HEK293 (cell line): ENCODE measurements at regions not wholly inside any gene's neighbourhood (a gene's known extent, or its start where the extent isn't known, plus 50 kb on each side); places are given as distances from the start of the nearest gene placed in this dataset.

ENCODE experiments used
- CTCF ChIA-PET: fragments of 350-600 bp; formaldehyde crosslinking; extraction: SDS; loops from one replicate; lab custom pipeline; 2021; ENCODE audit warnings: antibody characterized with exemption; lab: Yijun Ruan, JAX
- POLR2A ChIA-PET: fragments of 300-600 bp; formaldehyde crosslinking; extraction: SDS; loops from one replicate; lab custom pipeline; 2020; ENCODE audit warnings: antibody characterized with exemption, inconsistent platforms; lab: Yijun Ruan, JAX
- H3K27ac ChIP-seq: fragments of 200-500 bp; sonication (Bioruptor generic); 2 replicates; pipeline ENCODE4 v1.5.1; 2014; ENCODE audit warnings: low read depth, low read length, control low read depth, inconsistent platforms; ENCODE audit errors: extremely low read depth
- H3K36me3 ChIP-seq, 2 experiments: fragments of 200-500 bp in 1 of 2; sonication (Bioruptor generic) in 1 of 2; 1 replicate in 1 of 2; 2 replicates in 1 of 2; pipeline ENCODE4 v1.5.1; 2014 to 2017; ENCODE audit warnings: inconsistent platforms in 2 of 2, low read length in 2 of 2; ENCODE audit not compliant: control insufficient read depth in 2 of 2, insufficient read depth in 1 of 2
- H3K4me1 ChIP-seq: fragments of 200-500 bp; sonication (Bioruptor generic); 2 replicates; pipeline ENCODE4 v1.5.1; 2014; ENCODE audit warnings: mild to moderate bottlenecking, low read length, inconsistent platforms; ENCODE audit not compliant: control insufficient read depth, insufficient read depth
- H3K4me3 ChIP-seq: 2 replicates; pipeline ENCODE4 v1.5.1; 2011; ENCODE audit warnings: low read depth, mild to moderate bottlenecking, control low read depth, low read length, moderate library complexity
- H3K9me3 ChIP-seq: fragments of 200-500 bp; sonication (Bioruptor generic); 2 replicates; pipeline ENCODE4 v1.5.1; 2014; ENCODE audit warnings: low read depth, low read length, inconsistent platforms; ENCODE audit not compliant: control insufficient read depth, insufficient read depth
- BCL11B ChIP-seq: fragments of 450-650 bp; formaldehyde crosslinking; IDR thresholded peaks from 2 replicates; pipeline ENCODE4 v1.5.1; 2016; ENCODE audit warnings: low read depth, missing biosample characterization, missing genetic modification characterization
- EGR2 ChIP-seq: fragments of 450-650 bp; formaldehyde crosslinking; IDR thresholded peaks from 2 replicates; pipeline ENCODE4 v1.5.1; 2016; ENCODE audit warnings: low read depth, missing biosample characterization, missing genetic modification characterization
- HIC1 ChIP-seq: fragments of 450-650 bp; formaldehyde crosslinking; IDR thresholded peaks from 2 replicates; pipeline ENCODE4 v1.5.1; 2016; ENCODE audit warnings: missing biosample characterization, missing genetic modification characterization
- HOXD13 ChIP-seq: sonication (generic); formaldehyde crosslinking; IDR thresholded peaks from 2 replicates; pipeline ENCODE4 v1.8.0; 2022; ENCODE audit warnings: missing genetic modification reagents, borderline replicate concordance
- MEIS1 ChIP-seq: sonication (generic); formaldehyde crosslinking; IDR thresholded peaks from 2 replicates; pipeline ENCODE4 v1.8.1; 2022; ENCODE audit warnings: missing genetic modification reagents, mild to moderate bottlenecking, borderline replicate concordance
- ZFP69B ChIP-seq: fragments of 450-650 bp; formaldehyde crosslinking; IDR thresholded peaks from 2 replicates; pipeline ENCODE4 v1.5.1; 2016; ENCODE audit warnings: missing biosample characterization, missing genetic modification characterization
- ZNF112 ChIP-seq: fragments of 450-650 bp; formaldehyde crosslinking; IDR thresholded peaks from 2 replicates; pipeline ENCODE4 v1.5.0; 2017; ENCODE audit warnings: missing biosample characterization, missing genetic modification characterization
- ZNF114 ChIP-seq: fragments of 450-650 bp; formaldehyde crosslinking; IDR thresholded peaks from 2 replicates; pipeline ENCODE4 v1.5.0; 2017; ENCODE audit warnings: missing biosample characterization, missing genetic modification characterization
- ZNF157 ChIP-seq: fragments of 450-650 bp; formaldehyde crosslinking; IDR thresholded peaks from 2 replicates; pipeline ENCODE4 v1.5.1; 2016; ENCODE audit warnings: missing biosample characterization, missing genetic modification characterization
- ZNF223 ChIP-seq: fragments of 450-650 bp; formaldehyde crosslinking; IDR thresholded peaks from 2 replicates; pipeline ENCODE4 v1.5.1; 2016; ENCODE audit warnings: missing biosample characterization, missing genetic modification characterization
- ZNF26 ChIP-seq: fragments of 450-650 bp; formaldehyde crosslinking; IDR thresholded peaks from 2 replicates; pipeline ENCODE4 v1.5.1; 2016; ENCODE audit warnings: missing biosample characterization, missing genetic modification characterization
- ZNF274 ChIP-seq, 2 experiments: fragments of 200-500 bp in 1 of 2; fragments of 450-650 bp in 1 of 2; sonication (Bioruptor generic) in 1 of 2; formaldehyde crosslinking in 1 of 2; IDR thresholded peaks; 2 replicates each; pipeline versions ENCODE4 v1.5.1 to v1.6.1; 2014 to 2016; ENCODE audit warnings: borderline replicate concordance in 1 of 2, inconsistent platforms in 1 of 2, low read length in 1 of 2, missing biosample characterization in 1 of 2, missing genetic modification characterization in 1 of 2
- ZNF280D ChIP-seq: fragments of 450-650 bp; formaldehyde crosslinking; IDR thresholded peaks from 2 replicates; pipeline ENCODE4 v1.5.1; 2016; ENCODE audit warnings: missing biosample characterization, missing genetic modification characterization
- ZNF324 ChIP-seq: fragments of 450-650 bp; formaldehyde crosslinking; IDR thresholded peaks from 2 replicates; pipeline ENCODE4 v1.5.1; 2016; ENCODE audit warnings: missing biosample characterization, missing genetic modification characterization
- ZNF341 ChIP-seq: fragments of 450-650 bp; formaldehyde crosslinking; IDR thresholded peaks from 2 replicates; pipeline ENCODE4; 2016; ENCODE audit warnings: low read depth, missing biosample characterization, missing genetic modification characterization
- ZNF510 ChIP-seq: fragments of 450-650 bp; formaldehyde crosslinking; IDR thresholded peaks from 2 replicates; pipeline ENCODE4 v1.5.1; 2018; ENCODE audit warnings: mild to moderate bottlenecking, missing genetic modification characterization, missing biosample characterization; ENCODE audit not compliant: insufficient replicate concordance
- ZNF514 ChIP-seq: fragments of 450-650 bp; formaldehyde crosslinking; IDR thresholded peaks from 2 replicates; pipeline ENCODE4 v1.5.1; 2016; ENCODE audit warnings: missing biosample characterization, missing genetic modification characterization
- ZNF600 ChIP-seq: fragments of 450-650 bp; formaldehyde crosslinking; IDR thresholded peaks from 2 replicates; pipeline ENCODE4 v1.5.1; 2016; ENCODE audit warnings: missing biosample characterization, missing genetic modification characterization
- ZNF624 ChIP-seq: fragments of 450-650 bp; formaldehyde crosslinking; IDR thresholded peaks from 2 replicates; pipeline ENCODE4 v1.5.1; 2017; ENCODE audit warnings: missing biosample characterization, missing genetic modification characterization
- ZNF660 ChIP-seq: fragments of 450-650 bp; IDR thresholded peaks from 2 replicates; pipeline ENCODE4 v1.5.1; 2018; ENCODE audit warnings: missing biosample characterization, mild to moderate bottlenecking, missing genetic modification characterization
- ZNF704 ChIP-seq: fragments of 450-650 bp; formaldehyde crosslinking; IDR thresholded peaks from 2 replicates; pipeline ENCODE4 v1.5.1; 2016; ENCODE audit warnings: missing biosample characterization, missing genetic modification characterization
- ZNF76 ChIP-seq: fragments of 450-650 bp; formaldehyde crosslinking; IDR thresholded peaks from 2 replicates; pipeline ENCODE4; 2016; ENCODE audit warnings: low read depth, missing biosample characterization, missing genetic modification characterization, borderline replicate concordance
- ZNF777 ChIP-seq: fragments of 450-650 bp; formaldehyde crosslinking; IDR thresholded peaks from 2 replicates; pipeline ENCODE4 v1.5.1; 2017; ENCODE audit warnings: missing biosample characterization, missing genetic modification characterization, borderline replicate concordance
- ZSCAN30 ChIP-seq: fragments of 450-650 bp; IDR thresholded peaks from 2 replicates; pipeline ENCODE4 v1.5.1; 2018; ENCODE audit warnings: missing biosample characterization, mild to moderate bottlenecking, missing genetic modification characterization, moderate library complexity
- ZXDB ChIP-seq: fragments of 450-650 bp; formaldehyde crosslinking; IDR thresholded peaks from 2 replicates; pipeline ENCODE4 v1.5.1; 2016; ENCODE audit warnings: missing biosample characterization, missing genetic modification characterization

- TF ChIP-seq HIC1 (tag by site-specific recombination) (no peak), ZNF777 (tag by site-specific recombination) (no peak), MEIS1 (CRISPR knock-in tag) (no peak), ZNF510 (tag by site-specific recombination) (no peak), ZNF624 (tag by site-specific recombination) (no peak), EGR2 (tag by site-specific recombination) (no peak)
- TF ChIP-seq, all 188 proteins: peak for 0
Observed at GRCh38 chr12:126436041-126436440, 1370.8 kb downstream of the AACS start (continued).

- ChIA-PET CTCF (no interaction called here), POLR2A (no interaction called here)
- Histone ChIP-seq H3K27ac (no peak overlapping the region), H3K4me1 (no peaks in the 10 kb centered on the region), H3K9me3 (no peaks in the 10 kb centered on the region), H3K4me3 (no peak overlapping the region), H3K36me3 (no peaks in the 10 kb centered on the region)
- TF ChIP-seq ZNF26 (tag by site-specific recombination) (no peak), ZNF112 (tag by site-specific recombination) (no peak), ZNF223 (tag by site-specific recombination) (no peak), ZNF76 (tag by site-specific recombination) (no peak), ZNF514 (tag by site-specific recombination) (no peak), ZNF114 (tag by site-specific recombination) (no peak)
Observed at GRCh38 chr12:126437934-126438333, 1372.7 kb downstream of the AACS start.

GRCh38 chr12:126443977-126444376 lies 1378.7 kb downstream of the AACS start:
- CTCF ChIA-PET, result no interaction called here
- H3K9me3 ChIP-seq, result no peaks in the 10 kb centered on the region
- H3K4me3 ChIP-seq, result no peak overlapping the region
- TF ChIP-seq ZSCAN30 (tag by site-specific recombination) (no peak), HOXD13 (CRISPR knock-in tag) (no peak), ZNF341 (tag by site-specific recombination) (no peak), ZNF704 (tag by site-specific recombination) (no peak), BCL11B (tag by site-specific recombination) (no peak), ZNF324 (tag by site-specific recombination) (no peak), ZNF157 (tag by site-specific recombination) (no peak), ZNF660 (tag by site-specific recombination) (no peak), ZNF600 (no peak), ZNF274 (IDR thresholded peaks at IDR 0.05; ENCODE audit: low read length) (no peak), ZNF274 (tag by site-specific recombination; IDR thresholded peaks at IDR 0.05; ENCODE audit: borderline replicate concordance) (no peak), ZNF280D (tag by site-specific recombination) (no peak), ZXDB (tag by site-specific recombination) (no peak), ZFP69B (tag by site-specific recombination) (no peak)
- TF ChIP-seq, all 188 proteins: peak for 0
- POLR2A ChIA-PET, result no interaction called here
- Histone ChIP-seq H3K27ac (no peak overlapping the region), H3K4me1 (no peaks in the 10 kb centered on the region), H3K36me3 (no peaks in the 10 kb centered on the region)
